WTC11 (cell line): ENCODE measurements at regions not wholly inside any gene's neighbourhood (a gene's known extent, or its start where the extent isn't known, plus 50 kb on each side); places are given as distances from the start of the nearest gene placed in this dataset.
"Not testable (repeated sequence)": the region's sequence is repeated elsewhere in the genome, so short reads cannot be mapped to it uniquely, and the experiment has no call there.

ENCODE experiments used
- ATAC-seq: fragments of 200-7000 bp; cut with Tn5 transposase; 2 replicates; pipeline ENCODE4 v1.10.0; 2021; ENCODE audit warnings: mild to moderate bottlenecking, moderate library complexity
- CTCF ChIA-PET: fragments of 300-600 bp; sonication (Branson Sonifier 250); formaldehyde crosslinking; loops from one replicate; lab custom pipeline; 2021; ENCODE audit warnings: antibody characterized with exemption; lab: Charles Lee
- POLR2A ChIA-PET: fragments of 350-600 bp; sonication (Branson Sonifier 250); formaldehyde crosslinking; loops from one replicate; lab custom pipeline; 2021; ENCODE audit warnings: antibody characterized with exemption; lab: Charles Lee
- DNase-seq: peaks from one replicate; pipeline ENCODE4 v3.0.0; 2021; ENCODE audit warnings: low spot score
- H3K27ac Mint-ChIP-seq: 2 replicates; pipeline ENCODE4 v1.8.0; 2021; ENCODE audit warnings: mixed read lengths
- H3K27me3 Mint-ChIP-seq: 2 replicates; pipeline ENCODE4 v1.8.0; 2021; ENCODE audit warnings: low read depth, mild to moderate bottlenecking, moderate library complexity, mixed read lengths
- H3K36me3 Mint-ChIP-seq: 2 replicates; pipeline ENCODE4 v1.8.0; 2021; ENCODE audit warnings: mixed read lengths
- H3K4me1 Mint-ChIP-seq: 2 replicates; pipeline ENCODE4 v1.8.0; 2022; ENCODE audit warnings: mixed read lengths
- H3K4me3 Mint-ChIP-seq: 2 replicates; pipeline ENCODE4 v1.8.0; 2021; ENCODE audit warnings: mild to moderate bottlenecking, moderate library complexity, mixed read lengths
- H3K9me3 Mint-ChIP-seq: 2 replicates; pipeline ENCODE4 v1.8.0; 2021; ENCODE audit warnings: mixed read lengths
- ARID4B ChIP-seq: sonication (generic); formaldehyde crosslinking; IDR thresholded peaks from 2 replicates; pipeline ENCODE4 v1.8.0; 2023; ENCODE audit warnings: missing genetic modification reagents, mild to moderate bottlenecking, borderline replicate concordance
- ELF4 ChIP-seq: sonication (generic); formaldehyde crosslinking; IDR thresholded peaks from 2 replicates; pipeline ENCODE4 v1.8.1; 2022; ENCODE audit warnings: low read depth, mild to moderate bottlenecking, moderate library complexity, missing genetic modification reagents
- ESRRA ChIP-seq: sonication (generic); formaldehyde crosslinking; IDR thresholded peaks from 2 replicates; pipeline ENCODE4 v1.8.1; 2022; ENCODE audit warnings: mild to moderate bottlenecking, missing genetic modification reagents, borderline replicate concordance
- HMGA2 ChIP-seq: fragments of 250-450 bp; sonication (Bioruptor Pico); IDR thresholded peaks from 2 replicates; pipeline ENCODE4 v1.4.0; 2021; ENCODE audit warnings: mild to moderate bottlenecking, moderate library complexity
- IRF1 ChIP-seq: sonication (generic); formaldehyde crosslinking; IDR thresholded peaks from 2 replicates; pipeline ENCODE4 v1.8.0; 2023; ENCODE audit warnings: missing genetic modification reagents
- PRDM15 ChIP-seq: sonication (generic); formaldehyde crosslinking; IDR thresholded peaks from 2 replicates; pipeline ENCODE4 v1.8.0; 2022; ENCODE audit warnings: missing genetic modification reagents
- PRRX2 ChIP-seq: fragments of 250-450 bp; sonication (Bioruptor Pico); IDR thresholded peaks from 2 replicates; pipeline ENCODE4 v1.8.0; 2021; ENCODE audit warnings: mild to moderate bottlenecking

- CTCF ChIA-PET, H3K27ac Mint-ChIP-seq, H3K27me3 Mint-ChIP-seq, POLR2A ChIA-PET, ATAC-seq, H3K4me1 Mint-ChIP-seq, H3K4me3 Mint-ChIP-seq, DNase-seq: not testable (repeated sequence)
- H3K36me3 Mint-ChIP-seq: peaks cover 15% of the 10 kb centered on the region
- H3K9me3 Mint-ChIP-seq: peaks cover 12% of the 10 kb centered on the region; the same call in 1 of the 2 replicates
Observed at GRCh38 chrY:26491507-26491906, 869.6 kb downstream of the CDY1 start.

DNA sequence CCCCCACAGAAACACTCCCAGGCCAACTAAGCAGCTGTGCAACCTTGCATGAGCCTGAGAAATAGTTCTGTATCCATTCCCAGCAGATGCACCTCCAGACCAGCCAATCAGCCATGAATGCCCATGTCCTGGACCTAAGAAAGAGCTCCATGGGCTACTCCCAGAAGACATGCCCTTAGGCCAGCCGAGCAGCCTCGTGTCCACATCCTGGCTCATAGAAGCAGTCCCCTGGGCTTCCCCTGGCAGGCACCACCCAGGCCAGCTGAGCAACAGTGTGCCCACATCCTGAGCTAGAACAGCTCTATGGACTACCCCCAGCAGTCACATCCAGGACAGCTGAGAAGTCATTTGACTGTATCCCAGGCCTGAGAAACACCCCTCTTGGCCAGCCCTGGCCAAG is 899.5 kb downstream of the CDY1 start:
- DNase-seq, ATAC-seq, H3K4me3 Mint-ChIP-seq, H3K27me3 Mint-ChIP-seq, H3K4me1 Mint-ChIP-seq, POLR2A ChIA-PET, CTCF ChIA-PET, H3K27ac Mint-ChIP-seq: not testable (repeated sequence)
- peaks cover 34% of the 10 kb centered on the region for H3K36me3 Mint-ChIP-seq
- peaks cover 46% of the 10 kb centered on the region for H3K9me3 Mint-ChIP-seq

- Mint-ChIP-seq H3K4me3 (no peak overlapping the region), H3K4me1 (no peaks in the 10 kb centered on the region), H3K27ac (no peak overlapping the region), H3K9me3 (peaks cover 34% of the 10 kb centered on the region), H3K36me3 (peaks cover 10% of the 10 kb centered on the region), H3K27me3 (no peaks in the 10 kb centered on the region)
- ChIA-PET CTCF (no interaction called here), POLR2A (no interaction called here)
- ATAC-seq: no peak
- no peak for TF ChIP-seq IRF1
- TF ChIP-seq ESRRA (CRISPR knock-in tag): no peak
- TF ChIP-seq ELF4 (CRISPR knock-in tag): no peak
- no peak for TF ChIP-seq PRRX2 (CRISPR knock-in tag)
- no peak for TF ChIP-seq ARID4B (CRISPR knock-in tag)
- TF ChIP-seq HMGA2: peak; percentile 94; the same call in 1 of the 2 replicates
- no peak for TF ChIP-seq PRDM15
- DNase-seq: no peak
Observed at GRCh38 chrY:26555015-26555414, 933.1 kb downstream of the CDY1 start.

- H3K27me3 Mint-ChIP-seq, H3K4me3 Mint-ChIP-seq, ATAC-seq, POLR2A ChIA-PET, H3K27ac Mint-ChIP-seq, CTCF ChIA-PET, DNase-seq, H3K4me1 Mint-ChIP-seq: not testable (repeated sequence)
- Mint-ChIP-seq H3K9me3 (peaks cover 35% of the 10 kb centered on the region), H3K36me3 (peaks cover 13% of the 10 kb centered on the region)
Observed at GRCh38 chrY:26562976-26563375, 941.1 kb downstream of the CDY1 start.
